Islet precursor cell (in vitro differentiated cells): ENCODE measurements at regions not wholly inside any gene's neighbourhood (a gene's known extent, or its start where the extent isn't known, plus 50 kb on each side); places are given as distances from the start of the nearest gene placed in this dataset.
"Not testable (repeated sequence)": the region's sequence is repeated elsewhere in the genome, so short reads cannot be mapped to it uniquely, and the experiment has no call there.

Experiments
- DNase-seq: peaks from one replicate; pipeline ENCODE4 v3.0.0-alpha.2; 2018

DNA sequence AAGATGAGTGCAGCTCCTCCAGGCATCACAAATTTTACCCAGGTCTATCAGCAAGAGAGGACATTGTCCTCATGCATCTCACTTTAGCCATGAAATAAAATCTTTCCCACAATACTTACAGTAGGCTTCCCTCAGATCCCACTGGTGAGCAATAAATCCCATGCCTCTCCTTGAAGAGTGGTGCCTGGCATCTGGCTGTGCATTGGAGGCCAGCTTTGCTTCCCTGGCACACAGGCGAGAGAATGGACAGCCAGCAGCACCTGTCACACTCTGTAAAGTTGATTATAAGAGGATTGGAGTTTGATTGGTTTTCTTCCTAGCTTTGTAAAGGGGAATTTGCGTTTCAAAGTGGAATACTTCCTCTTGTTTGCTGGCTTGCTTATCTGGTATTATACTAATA is 1153.9 kb downstream of the AACS start:
- DNase-seq, result no peak

DNA sequence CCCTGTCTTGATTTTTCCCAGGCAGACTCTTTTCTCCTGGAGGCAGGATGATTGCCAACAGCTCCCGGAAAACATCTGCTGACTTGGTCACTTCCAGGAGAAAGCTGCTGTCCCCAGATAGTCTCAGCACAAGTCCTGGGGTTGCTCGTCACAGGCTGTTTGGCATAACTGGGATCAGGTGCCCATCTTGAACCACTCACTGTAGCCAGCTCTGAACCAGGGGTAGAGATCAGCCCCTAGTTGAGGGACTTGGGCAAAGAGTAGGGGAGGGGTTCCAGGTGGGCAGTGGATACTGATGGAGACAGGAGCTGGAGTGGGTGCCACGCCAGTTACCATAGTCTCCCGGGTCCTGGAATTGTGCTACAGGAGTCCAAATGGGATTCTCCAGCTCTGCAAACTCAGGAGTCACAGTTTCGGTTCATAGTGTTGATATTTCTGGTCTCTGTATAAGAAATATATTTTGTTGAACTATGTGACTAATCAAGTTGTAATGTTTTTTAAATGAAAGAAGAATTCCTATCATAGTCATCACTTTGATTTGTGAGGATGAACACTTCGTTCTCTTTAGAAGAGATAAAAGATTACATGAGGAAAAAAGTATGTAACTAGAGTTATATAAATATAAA is 1154.5 kb downstream of the AACS start:
- no peak for DNase-seq

DNA sequence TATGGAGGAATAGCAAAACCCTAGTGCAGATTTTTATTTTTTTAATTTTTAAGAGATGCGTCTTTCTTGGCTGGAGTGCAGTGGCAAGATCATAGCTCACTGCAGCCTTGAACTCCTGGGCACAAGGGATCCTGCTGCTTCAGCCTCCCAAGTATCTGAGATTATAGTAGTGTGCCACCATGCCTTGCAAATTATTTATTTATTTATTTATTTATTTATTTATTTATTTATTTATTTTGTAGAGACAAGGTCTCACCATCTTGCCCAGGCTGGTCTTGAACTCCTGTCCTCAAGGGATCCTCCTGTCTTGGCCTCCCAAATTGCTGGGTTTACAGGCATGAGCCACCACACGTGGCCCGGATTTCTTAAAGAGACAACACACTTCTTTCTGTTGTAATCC is 1158.8 kb downstream of the AACS start:
- DNase-seq, result no peak

DNA sequence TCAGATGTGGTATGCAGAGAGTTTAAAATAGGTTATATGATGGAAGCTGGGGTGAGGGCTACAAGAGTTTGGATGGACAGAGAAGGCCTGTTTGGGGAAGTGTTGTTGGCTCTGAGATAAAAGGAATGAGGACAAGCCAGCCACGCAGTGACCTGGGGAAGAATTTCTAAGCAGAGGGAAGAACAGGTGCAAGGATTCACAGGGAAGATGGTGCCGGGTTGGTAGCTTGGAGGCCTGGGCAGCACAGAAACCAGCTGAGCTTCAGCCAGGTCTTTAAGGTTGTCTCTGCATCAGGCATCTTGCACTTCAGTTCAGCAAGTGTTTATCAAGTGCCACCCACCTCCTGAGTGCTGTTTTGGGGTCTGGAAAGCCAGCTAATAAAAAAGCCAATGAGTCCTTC is 1163.7 kb downstream of the AACS start:
- no peak for DNase-seq

DNA sequence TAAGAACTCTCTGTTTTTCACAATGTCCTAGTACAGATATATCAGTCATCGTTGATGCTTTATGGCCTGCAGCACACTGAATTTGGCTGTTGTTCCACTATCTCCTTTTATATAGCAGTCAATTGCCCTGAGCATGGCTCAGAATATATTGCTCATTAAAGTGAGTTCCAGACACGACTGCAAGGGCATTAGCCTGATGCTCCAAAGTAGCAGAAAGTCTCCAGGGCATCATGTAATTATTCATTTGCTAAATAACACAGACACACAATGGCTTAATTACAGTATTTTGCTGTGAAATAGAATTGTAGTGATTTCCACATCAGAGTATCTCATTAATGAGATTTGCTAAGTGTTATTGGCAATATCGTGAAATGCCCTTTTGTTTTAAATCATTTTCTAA is 1167.5 kb downstream of the AACS start:
- no peak for DNase-seq

DNA sequence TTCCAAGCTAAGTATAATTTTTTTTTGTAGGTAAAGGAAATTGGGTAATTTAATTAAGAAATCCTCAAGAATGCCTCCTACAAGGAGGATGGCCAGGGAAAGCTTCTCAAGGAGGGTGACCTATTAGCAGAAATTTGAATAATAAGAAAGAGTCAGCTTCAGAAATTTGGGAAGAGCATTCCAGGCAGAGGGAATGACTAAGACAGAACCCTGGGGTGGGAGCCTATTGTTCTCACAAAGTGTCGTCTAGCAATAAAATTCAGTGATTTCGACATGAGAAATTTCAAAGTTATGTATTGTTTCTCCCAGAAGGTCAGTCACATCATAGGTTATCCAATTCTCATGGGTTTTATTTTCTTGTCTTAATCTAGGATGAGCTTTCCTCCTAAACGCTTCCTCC is 1168.4 kb downstream of the AACS start:
- DNase-seq, result no peak

DNA sequence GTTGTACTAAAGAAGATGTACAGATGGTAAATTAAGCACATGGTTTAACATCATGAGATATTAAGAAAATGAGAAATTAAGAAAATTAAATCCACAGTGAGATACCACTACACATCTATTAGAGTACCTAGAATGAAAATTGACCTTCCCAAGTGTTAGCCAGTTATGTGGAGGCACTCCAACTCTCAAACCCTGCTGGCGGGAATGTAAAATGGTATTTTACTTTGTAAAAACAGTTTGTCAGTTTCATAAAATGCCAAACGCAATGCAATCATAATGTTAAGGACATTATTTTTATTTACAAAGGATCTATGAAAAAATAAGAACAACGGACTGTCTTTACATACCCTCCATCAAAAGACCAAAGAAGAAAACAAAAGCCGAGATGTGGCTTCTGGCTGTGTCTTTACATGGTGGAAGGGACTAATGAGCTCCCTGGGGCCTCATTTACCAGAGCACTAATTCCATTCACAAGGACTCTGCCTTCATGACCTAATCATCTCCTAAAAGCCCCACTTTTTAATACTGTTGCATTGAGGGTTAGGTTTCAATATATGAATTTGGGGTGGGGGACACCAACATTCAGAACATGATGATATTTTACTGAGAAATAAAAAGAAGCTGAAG is 1178.7 kb downstream of the AACS start:
- DNase-seq, result no peak

GRCh38 chr12:126247936-126248335 is 1182.7 kb downstream of the AACS start:
- no peak for DNase-seq

GRCh38 chr12:126248871-126249403 is 1183.7 kb downstream of the AACS start:
- peak; percentile 68 for DNase-seq

- no peak for DNase-seq
Observed at GRCh38 chr12:126258190-126258589, 1193.0 kb downstream of the AACS start.

- no peak for DNase-seq
Observed at GRCh38 chr12:126262829-126263228, 1197.6 kb downstream of the AACS start.

GRCh38 chr12:126268222-126268621 is 1203.0 kb downstream of the AACS start:
- DNase-seq, result no peak

- no peak for DNase-seq
Observed at GRCh38 chr12:126271159-126271558, 1205.9 kb downstream of the AACS start.

GRCh38 chr12:126282691-126283090 is 1217.5 kb downstream of the AACS start:
- no peak for DNase-seq

- DNase-seq, result no peak
Observed at GRCh38 chr12:126286203-126286602, 1221.0 kb downstream of the AACS start.

DNA sequence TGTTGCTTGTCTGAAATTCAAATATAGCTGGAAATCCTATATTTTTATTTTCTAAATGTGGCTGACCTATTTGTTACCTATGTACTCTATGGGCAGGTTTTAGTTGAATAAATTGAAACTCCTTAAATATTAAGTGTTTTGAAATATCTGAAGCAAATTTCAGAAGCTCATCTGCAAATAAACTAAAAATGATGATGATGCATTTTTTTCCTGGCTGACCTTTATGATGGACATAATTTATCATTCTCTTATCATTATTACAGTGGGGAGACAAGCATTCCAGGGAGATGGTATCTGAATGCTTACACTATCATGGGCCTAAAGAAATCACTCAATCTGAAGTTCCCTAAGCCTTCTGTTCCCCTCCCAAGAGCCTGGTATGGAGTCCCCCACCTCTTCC is 1225.2 kb downstream of the AACS start:
- DNase-seq, result no peak

DNA sequence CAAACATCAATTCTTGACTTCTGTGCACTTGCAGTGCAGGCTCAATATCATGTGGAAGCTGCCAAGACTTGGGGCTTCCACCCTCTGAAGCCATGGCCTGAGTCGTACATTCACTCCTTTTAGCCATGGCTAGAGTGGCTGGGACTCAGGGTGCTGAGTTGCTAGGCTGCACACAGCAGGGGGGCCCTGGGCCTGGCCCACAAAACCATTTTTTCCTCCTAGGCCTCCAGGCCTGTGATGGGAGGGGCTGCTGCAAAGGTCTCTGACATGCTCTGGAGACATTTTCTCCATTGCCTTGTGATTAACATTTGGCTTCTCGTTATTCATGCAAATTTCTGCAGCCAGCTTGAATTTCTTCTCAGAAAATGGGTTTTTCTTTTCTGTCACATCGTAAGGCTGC is 1226.8 kb downstream of the AACS start:
- not testable (repeated sequence) for DNase-seq

GRCh38 chr12:126295652-126296051 is 1230.4 kb downstream of the AACS start:
- no peak for DNase-seq

GRCh38 chr12:126309278-126309677 is 1244.0 kb downstream of the AACS start:
- DNase-seq, result no peak

DNA sequence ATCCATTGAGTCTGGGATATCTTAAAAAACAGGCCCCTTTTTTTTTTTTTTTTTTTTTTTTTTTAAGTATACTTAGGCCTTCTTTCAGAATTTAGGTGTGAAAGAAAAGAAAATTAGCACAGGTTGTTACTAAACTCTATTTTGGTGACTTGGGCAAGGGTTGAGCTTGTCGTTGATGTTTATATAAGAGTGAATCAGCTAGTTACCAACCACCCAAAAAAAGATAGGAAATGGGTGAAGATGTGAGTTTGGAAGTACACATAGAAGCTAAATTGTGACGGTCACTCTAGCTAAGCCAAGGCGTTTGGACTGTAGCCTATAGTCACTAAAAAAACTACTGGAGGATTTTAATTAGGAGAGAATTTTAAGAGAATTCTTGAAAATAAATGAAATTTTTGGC is 1247.2 kb downstream of the AACS start:
- DNase-seq, result no peak

DNA sequence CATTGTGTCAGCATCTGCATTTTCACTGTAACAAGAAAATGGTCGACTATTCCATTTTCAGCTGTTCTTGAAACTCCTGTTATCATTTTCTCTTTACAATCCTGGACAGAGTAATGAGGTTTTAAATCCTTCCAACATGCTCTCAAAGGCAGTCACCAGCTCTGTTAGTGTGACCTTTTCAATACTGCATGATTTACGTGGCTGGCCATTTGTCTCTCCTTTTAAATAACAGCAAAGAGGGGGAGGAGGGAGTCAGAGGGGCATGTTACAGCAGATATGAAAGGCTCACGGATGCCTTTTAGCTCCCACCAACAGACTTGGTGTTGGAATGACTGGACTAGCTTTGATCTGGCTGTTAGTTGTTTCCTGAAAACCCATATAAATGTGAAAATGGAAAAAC is 1251.2 kb downstream of the AACS start:
- no peak for DNase-seq

DNA sequence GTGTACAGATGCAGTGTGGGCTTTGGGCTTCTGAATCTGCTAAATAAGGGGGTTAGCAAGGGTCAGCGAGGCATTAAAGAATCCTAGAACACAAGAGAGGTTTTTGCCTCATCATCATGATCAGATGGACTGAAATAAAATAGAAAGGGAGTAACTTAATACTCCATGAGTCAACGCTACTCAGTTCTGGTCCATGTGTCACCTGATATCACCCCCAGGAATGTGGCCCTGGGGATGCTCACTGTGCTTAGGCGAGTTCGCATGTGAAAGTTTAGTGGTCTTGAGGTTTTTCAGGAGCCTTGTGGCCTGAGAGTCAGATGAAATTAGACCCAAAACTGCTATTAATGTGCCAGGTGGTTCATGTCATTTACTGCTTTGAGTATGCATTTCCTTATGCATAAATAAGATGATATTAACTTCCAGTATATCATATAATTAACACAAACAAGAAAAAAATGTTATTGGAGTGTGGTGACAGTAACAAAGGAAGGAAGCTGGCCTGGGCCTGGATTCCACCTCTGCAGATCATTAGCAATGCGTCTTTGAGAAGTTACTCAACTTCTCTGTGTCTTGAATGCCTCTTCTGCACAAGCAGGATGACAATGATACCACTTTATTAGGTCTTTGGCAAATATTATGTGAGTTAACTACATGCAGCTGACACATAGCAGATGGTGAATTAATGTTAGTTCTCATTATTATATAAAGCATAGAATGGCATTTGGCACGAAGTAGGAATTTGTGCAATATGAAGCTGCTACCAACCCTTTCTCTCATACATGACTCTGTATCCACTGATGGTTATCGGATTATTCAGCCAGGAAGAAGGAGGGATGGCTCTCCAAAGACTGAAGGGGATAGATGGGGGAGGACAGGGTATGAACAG is 1272.6 kb downstream of the AACS start:
- no peak for DNase-seq

GRCh38 chr12:126342866-126343265 is 1277.6 kb downstream of the AACS start:
- DNase-seq, result no peak

DNA sequence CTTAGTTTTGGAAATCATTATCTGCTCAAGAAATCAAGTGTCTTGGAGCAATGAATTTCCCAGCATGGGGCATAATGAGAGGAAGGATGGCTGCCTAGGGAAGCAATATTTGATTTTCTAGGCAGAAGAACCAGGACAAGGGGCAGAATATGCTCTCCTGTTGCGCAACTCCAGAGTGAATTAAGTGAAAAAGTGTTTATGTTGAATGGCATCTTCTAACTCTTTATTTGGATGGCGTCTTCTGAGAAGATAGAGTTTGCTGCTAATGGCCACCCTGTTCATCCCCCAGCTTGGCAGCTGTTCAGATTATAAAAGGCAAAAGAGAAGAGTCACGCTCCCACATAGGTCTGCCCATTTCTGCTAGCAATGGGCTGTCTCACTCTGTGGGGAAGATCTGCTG is 1278.1 kb downstream of the AACS start:
- no peak for DNase-seq
